Mesenchymal stem cell (in vitro differentiated cells and primary cell): ENCODE measurements at regions not wholly inside any gene's neighbourhood (a gene's known extent, or its start where the extent isn't known, plus 50 kb on each side); places are given as distances from the start of the nearest gene placed in this dataset.

ENCODE experiments used
- DNase-seq: peaks from one replicate; pipeline ENCODE4 v3.0.0-alpha.2; 2013
- H2AFZ ChIP-seq: one replicate; pipeline ENCODE4 v1.6.1; 2013; ENCODE audit warnings: low read depth, mild to moderate bottlenecking, control low read depth, inconsistent platforms, low read length, moderate library complexity
- H2AK5ac ChIP-seq: 2 replicates; pipeline ENCODE4 v1.6.1; 2013; ENCODE audit warnings: low read length, moderate library complexity, mild to moderate bottlenecking, inconsistent platforms; ENCODE audit not compliant: severe bottlenecking
- H2BK120ac ChIP-seq: one replicate; pipeline ENCODE4 v1.6.1; 2013; ENCODE audit warnings: low read depth, mild to moderate bottlenecking, inconsistent platforms, low read length, moderate library complexity
- H2BK12ac ChIP-seq, 2 experiments: one replicate each; pipeline ENCODE4 v1.6.1; 2013; ENCODE audit warnings: inconsistent platforms in 2 of 2, low read length in 2 of 2, mild to moderate bottlenecking in 2 of 2, moderate library complexity in 2 of 2, control low read depth in 1 of 2
- H2BK15ac ChIP-seq: one replicate; pipeline ENCODE4 v1.6.1; 2013; ENCODE audit warnings: mild to moderate bottlenecking, low read depth, inconsistent platforms; ENCODE audit not compliant: poor library complexity, severe bottlenecking
- H2BK5ac ChIP-seq: 2 replicates; pipeline ENCODE4 v1.6.1; 2013; ENCODE audit warnings: low read depth, mild to moderate bottlenecking, low read length, control low read depth, inconsistent platforms; ENCODE audit not compliant: poor library complexity, severe bottlenecking
- H3K14ac ChIP-seq, 2 experiments: one replicate each; pipeline ENCODE4 v1.6.1; 2013; ENCODE audit warnings: inconsistent platforms in 2 of 2, low read length in 2 of 2, control low read depth in 1 of 2, mild to moderate bottlenecking in 1 of 2, moderate library complexity in 1 of 2
- H3K18ac ChIP-seq, 2 experiments: one replicate each; pipeline ENCODE4 v1.6.1; 2013; ENCODE audit warnings: inconsistent platforms in 2 of 2, low read length in 2 of 2, control low read depth in 1 of 2, low read depth in 1 of 2, mild to moderate bottlenecking in 1 of 2
- H3K23ac ChIP-seq, 2 experiments: one replicate each; pipeline ENCODE4 v1.6.1; 2013; ENCODE audit warnings: inconsistent platforms in 2 of 2, low read length in 2 of 2, mild to moderate bottlenecking in 2 of 2, moderate library complexity in 2 of 2, control low read depth in 1 of 2
- H3K27ac ChIP-seq: 2 replicates; pipeline ENCODE4 v1.5.1; 2013; ENCODE audit warnings: mild to moderate bottlenecking, moderate library complexity, low read length, control low read depth, inconsistent platforms; ENCODE audit not compliant: poor library complexity, severe bottlenecking
- H3K27me3 ChIP-seq, 2 experiments: 2 replicates each; pipeline versions ENCODE4 v1.6.1 to v1.7.0; 2013; ENCODE audit warnings: low read length in 2 of 2, mild to moderate bottlenecking in 2 of 2, moderate library complexity in 2 of 2, control low read depth in 1 of 2, inconsistent platforms in 1 of 2; ENCODE audit not compliant: control insufficient read depth in 1 of 2, insufficient read depth in 1 of 2
- H3K36me3 ChIP-seq, 2 experiments: 2 replicates each; pipeline versions ENCODE4 v1.6.1 to v1.7.0; 2013; ENCODE audit warnings: low read length in 2 of 2, control low read depth in 1 of 2, inconsistent platforms in 1 of 2, low read depth in 1 of 2, mild to moderate bottlenecking in 1 of 2; ENCODE audit not compliant: insufficient read depth in 2 of 2, control insufficient read depth in 1 of 2
- H3K4ac ChIP-seq, 2 experiments: one replicate each; pipeline ENCODE4 v1.6.1; 2013; ENCODE audit warnings: inconsistent platforms in 2 of 2, low read length in 2 of 2, mild to moderate bottlenecking in 2 of 2, moderate library complexity in 2 of 2, control low read depth in 1 of 2, low read depth in 1 of 2
- H3K4me1 ChIP-seq: 2 replicates; pipeline ENCODE4 v1.6.1; 2013; ENCODE audit warnings: low read depth, low read length, control low read depth; ENCODE audit not compliant: control insufficient read depth, insufficient read depth
- H3K4me2 ChIP-seq: 2 replicates; pipeline ENCODE4 v1.6.1; 2013; ENCODE audit warnings: low read length, mild to moderate bottlenecking, inconsistent platforms; ENCODE audit not compliant: poor library complexity, severe bottlenecking
- H3K4me3 ChIP-seq, 2 experiments: 2 replicates each; pipeline versions ENCODE4 v1.5.1 to v1.7.0; 2013; ENCODE audit warnings: low read length in 2 of 2, mild to moderate bottlenecking in 2 of 2, control low read depth in 1 of 2, low read depth in 1 of 2; ENCODE audit not compliant: insufficient read depth in 1 of 2
- H3K79me1 ChIP-seq: replicated peaks from 2 replicates; pipeline ENCODE4 v1.6.1; 2013; ENCODE audit warnings: mild to moderate bottlenecking, control low read depth, low read length, inconsistent platforms; ENCODE audit not compliant: poor library complexity, severe bottlenecking
- H3K9ac ChIP-seq: 2 replicates; pipeline ENCODE4 v1.7.0; 2013; ENCODE audit warnings: mild to moderate bottlenecking, low read length, moderate library complexity
- H3K9me3 ChIP-seq: 2 replicates; pipeline ENCODE4 v1.7.0; 2013; ENCODE audit warnings: mild to moderate bottlenecking, low read length; ENCODE audit not compliant: control insufficient read depth
- H4K8ac ChIP-seq: one replicate; pipeline ENCODE4 v1.6.1; 2013; ENCODE audit warnings: inconsistent platforms, mild to moderate bottlenecking, low read length, moderate library complexity
- H4K91ac ChIP-seq: one replicate; pipeline ENCODE4 v1.6.1; 2013; ENCODE audit warnings: mild to moderate bottlenecking, low read length, inconsistent platforms
- WGBS: methylation state at CpG from one replicate; pipeline ENCODE4 v1.1.7; 2013; ENCODE audit warnings: mixed read lengths; 5-methylcytosine and 5-hydroxymethylcytosine counted together

- Histone ChIP-seq H3K27me3 (no peaks in the 10 kb centered on the region), H3K27ac (no peak overlapping the region), H4K8ac (no peak overlapping the region), H3K4me2 (no peak overlapping the region), H3K9me3 (peaks cover 35% of the 10 kb centered on the region), H3K14ac (no peak overlapping the region), H3K4me1 (no peaks in the 10 kb centered on the region), H2BK12ac (no peak overlapping the region), H2AK5ac (no peak overlapping the region), H2AFZ (no peak overlapping the region), H3K4me3 (no peak overlapping the region), H3K79me1 (no peaks in the 10 kb centered on the region), H3K36me3 (no peaks in the 10 kb centered on the region), H4K91ac (no peak overlapping the region), H3K9ac (no peak overlapping the region), H3K4ac (no peak overlapping the region), H3K23ac (no peak overlapping the region), H2BK5ac (no peak overlapping the region), H2BK15ac (no peak overlapping the region), H3K18ac (no peak overlapping the region), H2BK120ac (no peak overlapping the region)
- DNase-seq, result no peak
- WGBS, result 89% methylated on average over 2 of the region's 2 CpGs
Measured at GRCh38 chr2:78024996-78025395, 502.8 kb upstream of the LRRTM4 start.

- Histone ChIP-seq H2BK120ac (no peak overlapping the region), H3K27ac (no peak overlapping the region), H3K23ac (no peak overlapping the region), H3K4ac (no peak overlapping the region), H2BK12ac (no peak overlapping the region), H2AK5ac (no peak overlapping the region), H3K4me1 (no peaks in the 10 kb centered on the region), H3K27me3 (no peaks in the 10 kb centered on the region), H3K18ac (no peak overlapping the region), H4K91ac (no peak overlapping the region), H3K9me3 (peaks cover 35% of the 10 kb centered on the region), H2BK15ac (no peak overlapping the region), H2AFZ (no peak overlapping the region), H2BK5ac (no peak overlapping the region), H3K4me3 (no peak overlapping the region), H3K36me3 (no peaks in the 10 kb centered on the region), H3K79me1 (no peaks in the 10 kb centered on the region), H3K14ac (no peak overlapping the region), H3K9ac (no peak overlapping the region), H4K8ac (no peak overlapping the region), H3K4me2 (no peak overlapping the region)
- no peak for DNase-seq
- WGBS, result 82% methylated on average over 3 of the region's 4 CpGs
Measured at GRCh38 chr2:78029392-78029995, 507.3 kb upstream of the LRRTM4 start.

DNA sequence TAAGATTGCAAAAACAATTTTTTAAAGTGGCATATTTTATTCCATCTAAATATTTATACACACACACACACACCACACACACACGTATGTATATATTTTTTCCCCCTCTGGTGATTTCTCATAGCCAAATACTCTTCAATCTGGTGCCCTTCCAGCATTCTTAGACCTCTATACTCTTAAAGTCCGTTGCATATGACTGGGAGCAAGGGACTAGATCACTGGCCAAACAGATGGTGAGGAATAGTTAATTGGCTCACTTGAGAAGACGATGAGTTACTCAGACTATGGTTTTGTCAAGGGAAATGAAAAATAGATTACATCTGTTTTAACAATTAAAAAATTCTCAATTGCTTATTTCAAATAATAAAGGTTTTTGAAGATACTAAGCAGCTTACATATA, 512.5 kb upstream of the LRRTM4 start:
- no peak overlapping the region for H2BK15ac ChIP-seq
- H2AK5ac ChIP-seq, result no peak overlapping the region
- 67% methylated on average over 2 of the region's 3 CpGs for WGBS
- H4K8ac ChIP-seq, result no peak overlapping the region
- no peak overlapping the region for H2BK12ac ChIP-seq
- peaks cover 20% of the 10 kb centered on the region for H3K9me3 ChIP-seq
- H4K91ac ChIP-seq, result no peak overlapping the region
- no peaks in the 10 kb centered on the region for H3K4me1 ChIP-seq
- H2BK5ac ChIP-seq, result no peak overlapping the region
- no peaks in the 10 kb centered on the region for H3K79me1 ChIP-seq
- H3K27ac ChIP-seq, result no peak overlapping the region
- no peak overlapping the region for H3K18ac ChIP-seq
- no peak overlapping the region for H2BK120ac ChIP-seq
- no peak for DNase-seq
- H3K4ac ChIP-seq, result no peak overlapping the region
- H3K14ac ChIP-seq, result no peak overlapping the region
- no peak overlapping the region for H2AFZ ChIP-seq
- H3K4me3 ChIP-seq, result no peak overlapping the region
- H3K23ac ChIP-seq, result no peak overlapping the region
- H3K27me3 ChIP-seq, result no peaks in the 10 kb centered on the region
- no peak overlapping the region for H3K9ac ChIP-seq
- no peak overlapping the region for H3K4me2 ChIP-seq
- no peaks in the 10 kb centered on the region for H3K36me3 ChIP-seq

DNA sequence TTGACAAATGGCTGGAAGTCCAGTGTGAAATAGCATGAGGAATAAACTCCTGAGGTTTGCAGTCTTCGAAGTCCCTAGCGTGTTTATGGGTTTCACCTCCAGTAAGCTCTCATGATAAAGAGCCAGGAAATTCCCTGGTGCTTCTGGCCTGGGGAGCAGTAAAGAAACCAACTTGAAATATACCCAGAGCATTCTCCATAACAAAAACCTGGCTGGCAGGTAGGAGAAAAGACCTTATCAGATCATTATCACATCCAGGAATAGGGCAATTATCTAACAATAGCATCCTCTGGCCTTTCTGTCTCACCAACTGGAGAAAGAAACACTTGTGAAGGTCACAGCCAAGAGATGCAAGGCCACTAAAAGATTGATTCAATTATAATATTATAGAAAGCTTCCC, 513.6 kb upstream of the LRRTM4 start:
- DNase-seq, result no peak
- Histone ChIP-seq H2BK120ac (no peak overlapping the region), H3K4me2 (no peak overlapping the region), H3K9me3 (peaks cover 13% of the 10 kb centered on the region), H3K27ac (no peak overlapping the region), H3K4me1 (no peaks in the 10 kb centered on the region), H3K14ac (no peak overlapping the region), H3K18ac (no peak overlapping the region), H3K36me3 (no peaks in the 10 kb centered on the region), H2BK5ac (no peak overlapping the region), H3K79me1 (no peaks in the 10 kb centered on the region), H3K27me3 (no peaks in the 10 kb centered on the region), H3K9ac (no peak overlapping the region), H2BK12ac (no peak overlapping the region), H2BK15ac (no peak overlapping the region), H3K4me3 (no peak overlapping the region), H3K4ac (no peak overlapping the region), H4K91ac (no peak overlapping the region), H4K8ac (no peak overlapping the region), H2AK5ac (no peak overlapping the region), H3K23ac (no peak overlapping the region), H2AFZ (no peak overlapping the region)
- 73% methylated on average over 2 of the region's 2 CpGs for WGBS
